ENCODE measurements at regions not wholly inside any gene's neighbourhood (a gene's known extent, or its start where the extent isn't known, plus 50 kb on each side); places are given as distances from the start of the nearest gene placed in this dataset.
"Not testable (repeated sequence)": the region's sequence is repeated elsewhere in the genome, so short reads cannot be mapped to it uniquely, and the experiment has no call there.

- no peak for DNase-seq
These were observed 335.0 kb upstream of the CTNNB1 start for GRCh38 chr3:40864146-40864782.

GRCh38 chr3:40864915-40865314, 334.4 kb upstream of the CTNNB1 start:
- no peak for DNase-seq

DNA sequence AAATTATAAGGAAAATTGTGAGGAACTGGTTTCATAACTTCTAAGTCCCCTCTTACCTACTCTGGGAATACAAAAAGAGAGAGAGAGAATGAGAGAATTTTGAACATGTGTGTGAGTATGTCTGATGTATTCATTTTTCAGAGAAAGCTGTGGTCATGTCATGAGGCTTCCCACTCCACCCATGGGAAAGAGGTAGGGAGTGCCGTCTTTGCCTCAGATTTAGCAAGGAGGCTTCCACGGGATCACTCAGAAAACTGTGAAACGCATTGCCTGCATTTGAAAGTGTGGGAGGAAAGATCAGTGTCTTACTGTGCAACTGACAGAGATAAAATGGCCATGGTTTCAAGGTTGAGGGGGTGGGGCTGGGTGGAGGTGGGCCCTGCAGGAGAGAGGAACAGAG, 331.5 kb upstream of the CTNNB1 start:
- DNase-seq = no peak

DNA sequence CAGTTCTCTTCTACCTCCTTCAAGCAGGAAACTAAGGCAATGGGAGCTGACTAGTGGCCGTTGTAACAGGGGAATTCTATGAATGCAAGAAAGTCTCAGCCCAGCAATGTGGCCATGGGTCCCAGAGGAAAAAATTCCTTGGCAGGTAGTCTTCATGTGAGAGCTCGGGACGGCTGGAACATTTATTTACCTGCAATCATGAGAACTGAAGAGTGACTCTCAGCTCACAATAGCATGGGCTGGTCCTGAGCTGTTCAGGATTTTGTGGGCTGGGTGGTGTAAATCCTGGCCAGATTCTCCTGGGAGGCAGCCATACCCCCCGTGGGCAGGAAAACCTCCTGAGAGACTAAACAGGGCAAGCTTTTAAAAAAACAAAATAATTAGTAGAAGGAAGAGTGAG, 330.3 kb upstream of the CTNNB1 start:
- no peak for DNase-seq

DNA sequence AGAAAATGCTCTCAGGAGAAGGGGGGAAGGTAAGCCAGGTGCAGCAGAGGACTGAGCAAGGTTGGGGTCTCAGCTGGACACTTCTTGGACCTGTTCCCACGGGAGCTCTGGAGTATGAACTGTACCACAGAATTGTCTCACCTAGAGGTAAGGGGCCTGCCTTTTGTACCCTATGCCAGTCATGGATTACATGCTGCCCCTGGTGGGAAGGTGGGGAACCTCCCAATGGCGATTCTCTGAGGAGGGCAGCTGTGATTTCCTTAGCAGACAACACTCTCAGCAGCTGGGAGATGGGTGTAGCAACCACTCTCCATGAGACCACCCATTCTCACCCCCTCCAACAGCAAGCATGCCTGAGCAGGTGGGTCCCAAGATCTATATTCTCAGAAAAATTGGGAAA, 329.4 kb upstream of the CTNNB1 start:
- DNase-seq = no peak

- no peak for DNase-seq
These were observed 327.9 kb upstream of the CTNNB1 start for GRCh38 chr3:40871394-40871793.

GRCh38 chr3:40872258-40872920, 326.9 kb upstream of the CTNNB1 start:
- DNase-seq = no peak

- DNase-seq = peak; percentile 4
These were observed 325.8 kb upstream of the CTNNB1 start for GRCh38 chr3:40873476-40873875.

DNA sequence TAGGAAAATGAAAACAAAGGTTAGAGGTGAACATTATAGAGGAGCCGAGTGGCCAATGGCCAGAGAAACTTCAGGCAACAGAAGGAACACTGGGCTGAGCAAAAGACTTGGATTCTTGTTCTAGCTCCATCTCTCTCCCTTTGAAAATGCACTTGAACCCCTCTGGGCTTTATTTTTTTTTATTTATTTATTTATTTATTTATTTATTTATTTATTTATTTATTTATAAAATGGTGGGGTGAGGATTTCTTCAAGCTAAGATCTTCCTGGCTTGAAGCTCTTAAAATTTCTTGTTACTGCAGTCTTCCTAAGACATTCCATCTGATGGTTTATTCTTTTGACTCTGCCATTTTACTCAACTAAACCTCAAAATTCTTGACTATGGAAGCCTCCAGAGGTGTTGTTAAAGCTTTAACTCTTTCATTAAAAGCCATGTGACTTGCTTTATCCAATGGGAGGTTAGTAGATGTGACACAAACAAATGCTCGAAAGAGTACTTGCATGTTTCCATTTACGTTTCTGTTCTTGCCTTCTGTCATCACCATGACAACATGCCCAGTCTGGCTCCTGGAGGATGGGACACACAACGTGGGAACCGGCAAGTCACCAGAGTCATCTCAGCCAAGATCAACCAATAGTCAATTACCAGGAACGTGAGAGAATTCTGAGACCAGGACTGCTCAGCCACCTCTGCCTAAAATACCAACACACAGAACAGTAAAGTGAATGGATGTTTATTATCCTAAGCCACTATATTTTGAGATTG, 325.2 kb upstream of the CTNNB1 start:
- no peak for DNase-seq

DNA sequence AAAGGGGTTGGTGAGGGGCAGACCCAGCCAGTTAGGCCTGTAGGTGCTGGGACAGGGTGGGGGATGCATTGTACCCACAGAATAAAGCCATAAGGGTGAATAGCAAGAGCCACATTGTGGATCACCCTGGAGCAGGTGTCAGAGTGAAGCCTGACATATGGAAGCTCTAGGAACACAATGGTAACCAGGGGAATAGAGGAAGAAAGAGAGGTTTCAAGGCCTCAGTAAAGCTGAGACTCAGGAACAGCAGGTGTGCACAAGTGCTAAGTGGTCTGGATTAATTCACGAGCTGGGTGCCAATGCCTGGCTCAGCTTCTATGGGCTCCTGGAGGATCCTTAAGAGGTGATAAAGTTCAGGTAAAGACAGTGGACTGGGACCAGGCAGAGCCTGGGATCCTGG, 323.7 kb upstream of the CTNNB1 start:
- DNase-seq = no peak

GRCh38 chr3:40876009-40876408, 323.3 kb upstream of the CTNNB1 start:
- no peak for DNase-seq

GRCh38 chr3:40876496-40876895, 322.8 kb upstream of the CTNNB1 start:
- no peak for DNase-seq

DNA sequence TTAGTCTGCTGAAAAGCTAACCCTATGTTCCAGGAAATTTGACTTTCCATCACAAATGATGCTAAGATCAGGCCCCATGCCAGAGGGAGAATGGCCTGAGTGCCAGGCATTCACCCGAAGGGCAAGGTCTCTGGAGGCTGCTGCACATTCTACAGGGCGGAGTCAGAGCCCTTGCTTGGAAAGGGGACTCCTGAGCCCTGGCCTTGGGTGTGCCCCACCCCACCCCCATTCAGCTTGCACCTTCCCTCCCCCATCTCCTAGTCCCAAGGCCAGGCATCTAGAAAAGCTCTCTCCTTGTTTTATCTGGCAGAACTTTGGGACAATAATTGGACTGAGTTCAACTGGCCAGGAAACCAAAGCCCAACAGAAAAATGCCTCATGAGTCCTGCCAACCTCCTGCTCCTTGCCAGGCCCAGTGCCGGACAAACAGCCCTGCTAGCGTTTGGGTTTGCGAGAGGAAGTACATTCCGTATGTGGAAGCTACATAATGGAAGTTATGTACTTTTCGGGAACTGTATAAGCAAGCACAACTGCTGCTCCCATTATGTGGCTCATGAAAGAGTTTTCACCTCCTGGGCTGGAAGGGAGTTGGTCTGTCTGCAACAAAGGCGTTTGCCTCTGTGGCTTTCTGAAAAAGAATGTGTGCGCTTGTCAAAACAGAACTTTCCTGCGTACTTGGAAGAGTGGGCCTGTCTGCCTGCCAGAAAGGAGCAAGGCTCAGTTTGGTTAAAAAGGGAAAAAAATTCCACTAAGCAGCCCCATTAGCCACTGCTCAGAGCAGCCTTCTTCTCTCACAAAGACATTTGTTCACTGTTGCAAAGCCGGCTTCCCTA, 321.5 kb upstream of the CTNNB1 start:
- DNase-seq = no peak

GRCh38 chr3:40878464-40878905, 320.8 kb upstream of the CTNNB1 start:
- no peak for DNase-seq

- DNase-seq = no peak
These were observed 313.9 kb upstream of the CTNNB1 start for GRCh38 chr3:40885430-40885829.

DNA sequence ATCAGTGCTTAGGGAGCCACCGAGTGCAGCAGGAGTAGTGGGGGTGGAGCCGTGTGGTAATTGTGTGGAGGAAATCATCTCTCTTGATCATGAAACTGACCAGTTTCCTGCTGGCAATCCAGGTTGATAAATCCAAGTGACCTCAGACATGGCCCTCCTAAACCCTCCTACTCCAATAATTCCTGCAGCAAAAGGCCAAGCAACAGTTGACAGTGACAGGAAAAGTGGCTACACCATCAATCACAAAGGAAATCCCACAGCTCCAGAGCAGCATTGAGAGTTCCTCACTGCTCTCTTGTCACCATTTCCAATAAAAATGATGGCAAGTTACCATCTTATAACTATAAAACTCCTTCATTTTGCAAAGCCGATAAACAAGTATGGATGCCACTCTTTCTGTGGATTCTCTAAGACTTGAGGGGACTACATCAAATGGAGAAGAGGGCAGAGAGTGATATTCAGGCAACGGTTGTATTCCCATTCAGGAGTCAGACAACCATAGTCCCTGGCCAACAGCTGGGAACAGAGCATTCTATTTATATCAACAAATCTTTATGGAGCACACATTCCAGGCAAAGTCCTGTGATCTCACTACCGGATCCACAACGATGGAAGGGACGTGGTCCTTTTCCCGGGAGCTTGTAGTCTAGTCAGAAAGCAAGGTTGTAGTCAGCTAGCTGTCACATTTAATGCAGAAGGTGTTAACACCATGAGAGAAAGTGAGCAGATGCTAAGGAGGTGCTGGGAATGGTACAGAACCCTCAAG, 312.5 kb upstream of the CTNNB1 start:
- DNase-seq = no peak

GRCh38 chr3:40891186-40891585, 308.1 kb upstream of the CTNNB1 start:
- no peak for DNase-seq

GRCh38 chr3:40895109-40895508, 304.2 kb upstream of the CTNNB1 start:
- no peak for DNase-seq

DNA sequence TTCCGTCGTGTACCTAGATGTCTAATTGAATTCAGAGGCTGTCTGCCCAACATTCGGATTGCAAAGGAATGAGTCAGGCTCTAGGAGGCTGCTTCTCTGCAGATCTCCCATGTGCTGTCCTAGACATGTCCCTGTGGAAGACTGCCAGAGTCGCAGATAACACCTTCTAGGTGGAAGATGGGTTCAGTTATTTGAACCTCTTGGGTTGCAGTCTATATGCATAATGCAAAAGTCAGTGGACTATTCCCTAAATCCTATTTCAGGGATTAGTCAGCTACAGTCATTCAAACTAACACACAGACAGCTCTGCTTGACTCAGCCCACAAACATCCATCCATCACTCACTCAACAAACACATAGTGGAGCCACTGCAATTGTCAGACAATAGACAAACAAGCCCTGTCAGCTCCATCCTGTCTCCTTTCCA, 300.0 kb upstream of the CTNNB1 start:
- DNase-seq = no peak

DNA sequence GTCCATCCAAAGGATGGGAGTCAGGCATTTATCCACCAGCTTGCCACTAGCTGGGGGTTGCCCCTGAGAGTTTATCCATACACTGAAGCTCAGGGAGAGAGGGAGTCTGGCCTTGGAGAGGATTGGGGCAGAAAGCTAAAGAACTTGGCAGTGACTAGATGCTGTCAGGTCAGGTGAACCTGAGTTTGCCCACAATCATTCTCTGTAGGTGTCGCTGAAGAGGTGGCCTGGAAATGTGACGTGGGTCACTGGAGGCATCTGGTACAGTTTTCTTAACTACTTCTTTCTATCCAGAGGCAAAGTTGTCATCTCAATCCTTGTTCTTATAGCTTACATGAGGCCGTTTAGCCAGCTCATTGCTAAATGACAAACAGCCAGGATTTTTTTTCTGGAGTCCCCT, 298.0 kb upstream of the CTNNB1 start:
- DNase-seq = no peak

DNA sequence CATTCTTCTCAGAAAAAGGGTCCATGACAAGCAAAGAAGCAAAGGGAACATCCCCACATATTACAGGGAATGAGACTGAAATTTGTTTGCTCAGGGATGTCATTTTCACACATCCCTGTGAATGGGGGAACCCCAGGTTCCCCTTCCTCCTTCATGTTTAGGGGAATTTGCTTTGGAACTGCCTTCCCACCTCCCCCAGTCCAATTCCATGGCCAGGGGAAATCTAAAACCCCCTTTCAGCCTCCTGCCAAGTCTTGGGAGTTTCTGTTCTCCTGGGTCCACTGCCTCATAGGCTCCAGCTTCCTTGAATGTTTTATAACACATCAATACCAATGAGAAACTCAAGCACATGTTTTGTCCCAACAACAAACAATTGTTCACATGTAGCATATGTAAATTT, 297.5 kb upstream of the CTNNB1 start:
- DNase-seq = no peak

GRCh38 chr3:40907907-40908465, 291.3 kb upstream of the CTNNB1 start:
- not testable (repeated sequence) for DNase-seq

Measured in NCI-H82 (cell line).